Activated CD4-positive, alpha-beta T cell treated with anti-CD3 and anti-CD28 coated beads, Interleukin-2, Interleukin-6, amounts not matched to agents 100 ng/mL and 50 ng/mL, durations not matched to agents 16 hours and 8 hours (primary cell): ENCODE measurements at regions not wholly inside any gene's neighbourhood (a gene's known extent, or its start where the extent isn't known, plus 50 kb on each side); places are given as distances from the start of the nearest gene placed in this dataset.
A peak's percentile ranks its signal among the peaks of the same experiment; 100 is the strongest.
"Not testable (repeated sequence)": the region's sequence is repeated elsewhere in the genome, so short reads cannot be mapped to it uniquely, and the experiment has no call there.

Experiments used
- DNase-seq: peaks from one replicate; pipeline ENCODE4 v3.0.0-alpha.2; 2020

DNA sequence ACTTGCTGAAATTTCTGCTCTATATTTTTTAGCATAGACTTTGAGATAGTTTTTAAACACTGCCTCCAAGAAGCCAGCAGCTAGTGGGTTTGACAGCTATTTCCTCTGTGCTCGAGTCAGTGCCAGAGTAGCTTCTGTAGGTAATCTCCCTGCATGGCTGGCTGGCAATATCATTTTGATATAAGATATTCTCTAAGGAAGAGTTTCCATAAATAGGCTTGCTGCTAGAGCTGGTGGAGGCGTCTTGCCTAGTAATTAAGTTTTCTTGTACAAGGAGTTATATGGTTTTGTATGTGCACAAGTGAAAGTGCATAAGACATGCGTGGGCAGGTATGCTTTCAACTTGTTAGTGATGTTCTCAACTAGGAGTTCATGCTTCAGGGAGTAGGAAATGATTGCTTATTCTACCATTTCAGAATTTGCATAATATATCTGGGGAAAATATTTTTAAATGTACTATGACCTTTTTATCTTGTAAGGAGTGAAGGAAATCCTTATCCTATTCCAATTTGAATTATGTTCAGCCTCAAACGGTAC, 74.1 kb upstream of the CCL21 start:
- DNase-seq: no peak

DNA sequence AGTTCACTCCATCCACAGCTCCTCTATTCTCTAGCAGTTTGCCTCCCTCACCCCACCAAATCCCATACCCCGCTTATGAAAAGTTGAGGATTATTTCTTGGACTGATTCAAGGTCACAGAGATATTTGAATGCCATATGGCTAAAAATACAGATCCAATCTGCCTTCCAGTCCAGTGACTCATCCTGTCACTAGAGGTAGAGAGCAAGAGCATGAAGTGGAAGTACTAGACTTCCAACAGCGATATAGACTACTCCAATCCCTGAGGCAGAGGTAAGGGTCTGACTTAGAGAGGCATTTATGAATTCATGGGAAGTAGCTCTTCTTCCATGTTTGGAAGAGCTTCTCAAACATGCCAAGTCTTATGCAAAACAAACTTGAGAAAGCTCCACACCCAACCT, 72.4 kb upstream of the CCL21 start:
- DNase-seq: no peak

DNA sequence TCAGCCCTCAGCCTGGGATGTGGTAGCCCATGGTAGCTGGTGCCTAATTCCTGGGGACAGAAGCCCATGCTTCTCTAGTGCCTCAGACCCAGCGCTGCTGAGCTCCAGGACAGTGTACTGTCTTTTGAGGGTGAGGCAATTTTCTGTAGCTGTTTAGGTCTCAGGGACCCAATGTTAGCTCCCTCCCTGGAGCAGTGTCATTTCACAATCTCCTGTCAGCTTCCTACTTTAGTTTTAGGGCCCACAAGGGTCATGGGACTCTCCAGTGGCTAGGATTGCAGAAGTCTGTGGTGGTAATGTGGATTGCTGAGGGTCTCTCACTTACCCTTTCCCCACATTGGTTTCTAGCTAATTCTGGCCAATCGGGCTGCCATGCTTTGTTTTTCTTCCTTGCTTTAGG, 67.7 kb upstream of the CCL21 start:
- DNase-seq: no peak

DNA sequence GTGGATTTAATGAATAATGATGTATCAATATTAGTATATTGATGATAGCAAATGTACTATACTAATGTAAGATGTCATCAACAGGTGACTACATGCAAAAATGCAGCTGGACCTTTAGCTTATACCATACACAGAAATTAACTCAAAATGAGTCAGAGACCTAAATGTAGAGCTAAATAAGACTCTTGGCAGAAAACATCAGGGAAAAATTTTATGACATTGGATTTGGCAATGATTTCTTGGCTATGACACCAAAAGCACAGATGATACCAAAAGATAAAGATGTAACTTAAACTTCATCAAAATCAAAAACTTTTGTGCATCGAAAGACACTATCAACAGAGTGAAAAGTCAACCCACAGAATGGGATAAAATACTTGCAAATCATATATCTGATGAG, 64.0 kb upstream of the CCL21 start:
- no peak for DNase-seq

DNA sequence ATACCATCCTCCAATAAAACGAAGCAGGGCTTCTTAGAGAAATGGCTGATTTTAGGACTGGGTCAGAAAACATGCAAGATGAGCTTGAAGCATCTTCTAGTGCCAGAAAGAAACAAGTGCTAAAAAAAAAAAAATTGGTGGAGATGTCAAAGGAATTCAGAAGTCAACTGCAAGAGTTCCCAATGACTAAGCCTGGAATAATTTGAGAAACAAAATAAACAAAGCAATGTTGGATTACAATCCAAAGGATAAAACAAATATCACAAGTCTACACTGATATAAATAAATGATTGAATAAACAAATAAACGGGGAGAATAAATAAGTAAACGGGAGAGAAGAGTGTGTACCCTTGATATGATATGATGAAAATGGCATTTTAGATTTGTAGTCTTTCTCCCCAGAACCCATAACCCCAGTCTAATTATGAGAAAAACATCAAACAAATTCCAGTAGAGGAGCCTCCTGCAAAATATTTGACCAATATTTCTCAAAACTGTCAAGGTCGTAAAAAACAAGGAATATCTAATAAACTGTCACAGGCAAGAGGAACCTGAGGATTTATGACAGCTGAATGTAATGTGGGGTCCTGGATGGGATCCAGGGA, 63.5 kb upstream of the CCL21 start:
- no peak for DNase-seq

DNA sequence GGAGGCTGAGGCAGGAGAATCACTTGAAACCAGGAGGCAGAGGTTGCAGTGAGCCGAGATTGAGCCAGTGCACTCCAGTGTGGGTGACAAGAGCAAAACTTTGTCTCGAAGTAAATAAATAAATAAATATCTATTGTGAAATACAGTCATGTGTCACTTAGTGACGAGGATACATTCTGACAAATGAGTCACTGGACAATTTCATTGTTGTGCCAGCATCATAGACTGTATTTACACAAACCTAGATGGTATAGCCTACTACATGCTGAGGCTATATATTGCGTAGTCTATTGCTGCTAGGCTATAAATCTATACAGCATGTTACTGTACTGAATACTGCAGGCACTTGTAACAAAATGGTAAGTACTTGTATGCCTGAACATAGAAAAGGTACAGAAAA, 61.1 kb upstream of the CCL21 start:
- DNase-seq: no peak

DNA sequence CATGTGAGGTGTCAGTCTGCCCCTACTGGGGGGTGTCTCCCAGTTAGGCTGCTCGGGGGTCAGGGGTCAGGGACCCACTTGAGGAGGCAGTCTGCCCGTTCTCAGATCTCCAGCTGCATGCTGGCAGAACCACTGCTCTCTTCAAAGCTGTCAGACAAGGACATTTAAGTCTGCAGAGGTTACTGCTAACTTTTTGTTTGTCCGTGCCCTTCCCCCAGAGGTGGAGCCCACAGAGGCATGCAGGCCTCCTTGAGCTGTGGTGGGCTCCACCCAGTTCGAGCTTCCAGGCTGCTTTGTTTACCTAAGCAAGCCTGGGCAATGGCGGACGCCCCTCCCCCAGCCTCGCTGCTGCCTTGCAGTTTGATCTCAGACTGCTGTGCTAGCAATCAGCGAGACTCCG, 57.2 kb upstream of the CCL21 start:
- DNase-seq: not testable (repeated sequence)

DNA sequence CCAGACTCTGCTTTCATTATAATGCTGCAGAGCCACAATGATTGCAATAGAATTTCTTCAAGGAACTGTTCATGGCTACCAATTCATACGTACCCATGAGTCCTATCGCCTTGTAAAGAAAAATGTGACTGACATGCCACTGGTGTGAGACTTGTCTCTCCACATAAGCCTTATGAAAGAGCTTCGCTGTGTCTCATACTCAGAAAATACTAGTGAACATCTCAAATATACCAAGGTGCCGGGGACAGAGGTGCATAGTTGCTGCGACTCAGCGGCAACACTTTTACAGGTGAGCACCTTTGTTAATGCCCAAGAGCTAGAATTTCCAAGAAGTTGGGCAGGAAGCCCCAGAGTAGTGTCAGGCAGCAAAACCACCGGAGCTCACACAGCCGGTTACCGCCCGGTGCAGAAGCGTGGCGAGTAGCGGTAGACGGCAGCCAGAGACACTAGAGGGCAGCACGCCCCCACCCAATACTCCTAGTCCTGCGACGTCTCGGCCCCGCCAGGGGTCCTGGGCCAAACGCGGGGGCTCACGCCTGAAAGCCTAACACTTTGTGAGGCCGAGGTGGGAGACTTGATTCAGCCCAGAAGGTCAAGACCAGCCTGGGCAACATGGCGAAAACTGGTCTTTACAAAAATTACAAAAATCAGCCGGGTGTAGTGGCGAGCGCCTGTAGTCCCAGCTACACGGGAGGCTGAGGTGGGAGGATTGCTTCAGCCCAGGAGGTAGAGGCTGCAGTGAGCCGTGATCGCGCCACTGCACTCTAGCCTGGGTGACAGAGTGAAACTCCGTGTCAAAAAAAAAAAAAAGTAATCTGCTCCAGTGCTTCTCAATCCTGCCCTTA, 50.5 kb upstream of the CCL21 start:
- peak; percentile 45 for DNase-seq
